Sigmoid colon (tissue), 3 donors: ENCODE measurements at regions not wholly inside any gene's neighbourhood (a gene's known extent, or its start where the extent isn't known, plus 50 kb on each side); places are given as distances from the start of the nearest gene placed in this dataset.

ENCODE experiments used
- POLR2A ChIP-seq, 2 donors: fragments of 450-650 bp; IDR thresholded peaks; one replicate each; pipeline ENCODE4 v1.6.1; 2016; ENCODE audit warnings: antibody characterized with exemption in 2 of 2, mild to moderate bottlenecking in 2 of 2, moderate library complexity in 2 of 2
- TF ChIP-seq, protein P1 (sequence below), 4 experiments: fragments of 450-650 bp in 3 of 4; fragments of 200-600 bp in 1 of 4; IDR thresholded peaks; one replicate each; pipeline ENCODE4 v1.5.1; 2016 to 2019; ENCODE audit warnings: antibody characterized with exemption in 4 of 4, mild to moderate bottlenecking in 3 of 4, moderate library complexity in 2 of 4

DNA sequence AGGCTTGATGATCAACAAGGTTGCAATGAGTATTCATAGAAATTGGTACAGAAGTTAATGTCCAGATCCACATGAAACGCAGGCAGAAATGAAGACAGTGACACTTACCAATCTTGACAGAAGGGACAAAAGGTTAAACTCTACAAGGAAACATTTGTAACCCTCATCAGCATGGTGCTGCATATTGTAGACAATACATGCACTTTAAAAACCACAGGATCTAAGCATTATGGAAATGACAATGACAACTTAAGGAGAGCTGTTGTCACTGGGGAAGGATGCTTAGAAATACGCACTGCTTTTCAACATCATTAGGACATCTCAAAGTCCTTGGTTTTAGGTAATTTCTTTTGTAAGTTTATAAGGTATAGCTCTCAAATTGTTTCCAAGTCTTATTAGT lies 130.6 kb downstream of the ATP23 start:
- TF ChIP-seq POLR2A (IDR thresholded peaks at IDR 0.05): no peak
- TF ChIP-seq, protein P1, sequence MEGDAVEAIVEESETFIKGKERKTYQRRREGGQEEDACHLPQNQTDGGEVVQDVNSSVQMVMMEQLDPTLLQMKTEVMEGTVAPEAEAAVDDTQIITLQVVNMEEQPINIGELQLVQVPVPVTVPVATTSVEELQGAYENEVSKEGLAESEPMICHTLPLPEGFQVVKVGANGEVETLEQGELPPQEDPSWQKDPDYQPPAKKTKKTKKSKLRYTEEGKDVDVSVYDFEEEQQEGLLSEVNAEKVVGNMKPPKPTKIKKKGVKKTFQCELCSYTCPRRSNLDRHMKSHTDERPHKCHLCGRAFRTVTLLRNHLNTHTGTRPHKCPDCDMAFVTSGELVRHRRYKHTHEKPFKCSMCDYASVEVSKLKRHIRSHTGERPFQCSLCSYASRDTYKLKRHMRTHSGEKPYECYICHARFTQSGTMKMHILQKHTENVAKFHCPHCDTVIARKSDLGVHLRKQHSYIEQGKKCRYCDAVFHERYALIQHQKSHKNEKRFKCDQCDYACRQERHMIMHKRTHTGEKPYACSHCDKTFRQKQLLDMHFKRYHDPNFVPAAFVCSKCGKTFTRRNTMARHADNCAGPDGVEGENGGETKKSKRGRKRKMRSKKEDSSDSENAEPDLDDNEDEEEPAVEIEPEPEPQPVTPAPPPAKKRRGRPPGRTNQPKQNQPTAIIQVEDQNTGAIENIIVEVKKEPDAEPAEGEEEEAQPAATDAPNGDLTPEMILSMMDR (IDR thresholded peaks at IDR 0.05): no peak
